Lung (tissue), 11 donors: ENCODE measurements at regions not wholly inside any gene's neighbourhood (a gene's known extent, or its start where the extent isn't known, plus 50 kb on each side); places are given as distances from the start of the nearest gene placed in this dataset.

Experiments
- ATAC-seq: fragments of 200-7000 bp; cut with Tn5 transposase; one replicate; pipeline ENCODE4 v1.9.1; 2020; ENCODE audit warnings: moderate number of reproducible peaks; ENCODE audit not compliant: insufficient read depth, low FRiP score
- DNase-seq, 3 donors: peaks; one replicate each; pipeline ENCODE4 v3.0.0-alpha.2; 2013 to 2017
- H3K27ac ChIP-seq, 2 donors: one replicate each; pipeline ENCODE4 v1.5.1; 2013; ENCODE audit warnings: mild to moderate bottlenecking in 2 of 2, moderate library complexity in 2 of 2, control low read depth in 1 of 2, inconsistent platforms in 1 of 2, low read depth in 1 of 2, low read length in 1 of 2
- H3K27me3 ChIP-seq, 3 donors: one replicate each; pipeline ENCODE4 v1.5.1; 2013; ENCODE audit warnings: low read length in 2 of 3; ENCODE audit not compliant: control insufficient read depth in 3 of 3, insufficient read depth in 3 of 3
- H3K36me3 ChIP-seq, 4 donors: one replicate each; pipeline ENCODE4 v1.5.1; 2013; ENCODE audit warnings: low read length in 4 of 4, mild to moderate bottlenecking in 1 of 4, moderate library complexity in 1 of 4; ENCODE audit not compliant: control insufficient read depth in 4 of 4, insufficient read depth in 4 of 4
- H3K4me1 ChIP-seq, 5 donors: one replicate each; pipeline ENCODE4 v1.5.1; 2013; ENCODE audit warnings: low read length in 5 of 5, mild to moderate bottlenecking in 2 of 5, moderate library complexity in 1 of 5; ENCODE audit not compliant: control insufficient read depth in 5 of 5, insufficient read depth in 5 of 5
- H3K4me3 ChIP-seq: one replicate; pipeline ENCODE4 v1.5.1; 2013; ENCODE audit warnings: mild to moderate bottlenecking, control low read depth, moderate library complexity
- H3K9ac ChIP-seq, 2 donors: one replicate each; pipeline ENCODE4 v1.5.1; 2013; ENCODE audit warnings: low read length in 2 of 2, control low read depth in 1 of 2; ENCODE audit not compliant: insufficient read depth in 1 of 2
- H3K9me3 ChIP-seq, 4 donors: one replicate each; pipeline ENCODE4 v1.5.1; 2013; ENCODE audit warnings: low read length in 3 of 4, mild to moderate bottlenecking in 1 of 4, moderate library complexity in 1 of 4; ENCODE audit not compliant: control insufficient read depth in 4 of 4, insufficient read depth in 3 of 4
- CTCF ChIP-seq: IDR thresholded peaks from 2 replicates; pipeline ENCODE4 v1.5.1; 2012; ENCODE audit warnings: mild to moderate bottlenecking; ENCODE audit errors: control extremely low read depth, extremely low read depth
- WGBS, 2 donors: extraction: QIAGEN DNeasy Blood & Tissue Kit; methylation state at CpG; one replicate each; pipeline ENCODE4 v1.1.7; 2013; 5-methylcytosine and 5-hydroxymethylcytosine counted together
- donor health status: control.
- donor health status: control.
- donor health status: Bipolar disorder and iron deficiency.
- donor health status: healthy.
- donor health status: DM: yes; HTN: yes; CAD: no.

GRCh38 chr17:71329310-71330098, 791.3 kb upstream of the SOX9 start:
- H3K9me3 ChIP-seq, result no peaks in the 10 kb centered on the region
- no peaks in the 10 kb centered on the region for H3K27me3 ChIP-seq
- peak; percentile 18 to 59 (median 40) for DNase-seq
- WGBS, 2 donors, result 35 to 42% methylated on average over 5 of the region's 5 CpGs
- H3K27ac ChIP-seq, result no peak overlapping the region
- peaks cover 0 to 8% (median 3%) of the 10 kb centered on the region in 5 donors for H3K4me1 ChIP-seq
- ATAC-seq, result no peak
- H3K9ac ChIP-seq, result no peak overlapping the region
- TF ChIP-seq CTCF, result no peak
- no peaks in the 10 kb centered on the region for H3K36me3 ChIP-seq
- H3K4me3 ChIP-seq, result no peak overlapping the region

DNA sequence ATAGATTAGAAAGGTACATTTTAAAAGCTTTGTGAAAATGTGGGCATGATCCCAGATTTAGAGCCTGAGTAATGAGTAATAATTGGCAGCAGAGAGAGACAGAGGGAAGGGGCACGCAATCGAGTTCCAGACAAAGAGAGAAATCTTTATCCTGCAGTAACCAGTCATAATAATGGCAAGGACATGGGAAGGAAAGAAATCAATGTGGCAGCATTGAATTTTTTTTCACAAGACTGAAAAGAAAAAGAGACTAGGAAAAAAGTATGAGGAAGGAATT, 790.8 kb upstream of the SOX9 start:
- whole genome bisulfite sequencing, 2 donors, result 55 to 86% methylated on average over 2 of the region's 2 CpGs
- ATAC-seq, result no peak
- no peaks in the 10 kb centered on the region for H3K9me3 ChIP-seq
- H3K27me3 ChIP-seq, result no peaks in the 10 kb centered on the region
- no peak overlapping the region for H3K4me3 ChIP-seq
- no peak for TF ChIP-seq CTCF
- H3K9ac ChIP-seq, result no peak overlapping the region
- no peak for DNase-seq
- H3K27ac ChIP-seq, result no peak overlapping the region
- peaks cover 0 to 8% (median 3%) of the 10 kb centered on the region in 5 donors for H3K4me1 ChIP-seq
- H3K36me3 ChIP-seq, result no peaks in the 10 kb centered on the region

- DNase-seq, result no peak
- Histone ChIP-seq H3K9me3 (no peaks in the 10 kb centered on the region), H3K27me3 (no peaks in the 10 kb centered on the region), H3K9ac (no peak overlapping the region), H3K4me3 (no peak overlapping the region), H3K4me1 (peaks cover 0 to 8% (median 3%) of the 10 kb centered on the region in 5 donors), H3K36me3 (no peaks in the 10 kb centered on the region), H3K27ac (no peak overlapping the region)
- WGBS, 2 donors, result 85 to 91% methylated on average over 5 of the region's 5 CpGs
- no peak for TF ChIP-seq CTCF
- ATAC-seq, result no peak
These were observed 789.0 kb upstream of the SOX9 start for GRCh38 chr17:71331754-71332325.
